Panc1 (cell line): ENCODE measurements at regions not wholly inside any gene's neighbourhood (a gene's known extent, or its start where the extent isn't known, plus 50 kb on each side); places are given as distances from the start of the nearest gene placed in this dataset.

Source experiments
- ATAC-seq: fragments of 200-7000 bp; cut with Tn5 transposase; 2 replicates; pipeline ENCODE4 v1.9.1; 2020; ENCODE audit warnings: mild to moderate bottlenecking, moderate library complexity
- BruUV-seq: library from RNA; stranded (reverse); fragments of 400-500 nt; replicated peaks from 2 replicates; lab custom pipeline; 2021; lab: Mats Ljungman, UMichigan
- CTCF ChIA-PET: fragments of 300-600 bp; sonication (Branson Sonifier 250); formaldehyde crosslinking; loops from one replicate; lab custom pipeline; 2022; ENCODE audit warnings: antibody characterized with exemption; lab: Charles Lee
- POLR2A ChIA-PET: fragments of 300-600 bp; sonication (Branson Sonifier 250); formaldehyde crosslinking; loops from one replicate; lab custom pipeline; 2022; ENCODE audit warnings: antibody characterized with exemption; lab: Charles Lee
- DNase-seq: peaks from one replicate; pipeline ENCODE4 v3.0.0-alpha.2; 2010; ENCODE audit warnings: low read depth, low spot score
- H3K27ac ChIP-seq: 2 replicates; pipeline ENCODE4 v1.5.1; 2011; ENCODE audit warnings: mild to moderate bottlenecking, low read length, inconsistent platforms
- H3K27me3 ChIP-seq: fragments of 200-500 bp; sonication (Bioruptor generic); 2 replicates; pipeline ENCODE4 v1.6.0; 2014; ENCODE audit warnings: low read length, inconsistent platforms; ENCODE audit not compliant: control insufficient read depth, insufficient read depth
- H3K36me3 ChIP-seq: fragments of 200-500 bp; sonication (Bioruptor generic); 2 replicates; pipeline ENCODE4 v1.5.1; 2014; ENCODE audit warnings: inconsistent platforms, mild to moderate bottlenecking, low read length, moderate library complexity; ENCODE audit not compliant: control insufficient read depth, insufficient read depth
- H3K4me1 ChIP-seq: 2 replicates; pipeline ENCODE4 v1.5.1; 2011; ENCODE audit warnings: inconsistent platforms, mild to moderate bottlenecking, low read length, moderate library complexity; ENCODE audit not compliant: control insufficient read depth, insufficient read depth
- H3K4me3 ChIP-seq, 2 experiments: 2 replicates each; pipeline ENCODE4 v1.5.1; 2011 to 2012; ENCODE audit warnings: low read depth in 2 of 2, low read length in 2 of 2, mild to moderate bottlenecking in 2 of 2, inconsistent platforms in 1 of 2, moderate library complexity in 1 of 2
- H3K9me3 ChIP-seq: fragments of 200-500 bp; sonication (Bioruptor generic); 2 replicates; pipeline ENCODE4 v1.5.1; 2014; ENCODE audit warnings: low read depth, mild to moderate bottlenecking, inconsistent platforms, low read length, moderate library complexity; ENCODE audit not compliant: control insufficient read depth, insufficient read depth
- POLR2AphosphoS5 ChIP-seq: IDR thresholded peaks from 2 replicates; pipeline ENCODE4 v1.6.1; 2012; ENCODE audit warnings: mild to moderate bottlenecking, low read depth, low read length, moderate library complexity
- SIN3A ChIP-seq: IDR thresholded peaks from 2 replicates; pipeline ENCODE4 v1.6.1; 2012; ENCODE audit warnings: low read depth, mild to moderate bottlenecking, low read length, moderate library complexity, borderline replicate concordance; ENCODE audit not compliant: insufficient read depth
- TCF7L2 ChIP-seq: IDR thresholded peaks from 2 replicates; pipeline ENCODE4 v1.6.1; 2011; ENCODE audit warnings: mild to moderate bottlenecking, low read depth, low read length, inconsistent platforms
- in situ Hi-C: cut with HindIII; loops from 2 replicates; pipeline ENCODE4 v1.10.0; 2016; ENCODE audit warnings: low sequenced_read_pairs, low pct_unique_long_range_greater_than_20kb
- intact Hi-C: fragments of 100-400 bp; cut with micrococcal nuclease; formaldehyde crosslinking; loops from one replicate; pipeline ENCODE4 v1.10.0; 2022; ENCODE audit not compliant: unreplicated experiment
- TF ChIP-seq, protein P1 (sequence below), 2 experiments: IDR thresholded peaks; 2 replicates each; pipeline ENCODE4 v1.6.1; 2011 to 2012; ENCODE audit warnings: low read depth in 2 of 2, control low read depth in 1 of 2, low read length in 1 of 2, mild to moderate bottlenecking in 1 of 2, moderate library complexity in 1 of 2; ENCODE audit not compliant: insufficient read depth in 1 of 2
- TF ChIP-seq, protein P2 (sequence below): fragments of 450-650 bp; IDR thresholded peaks from 2 replicates; pipeline ENCODE4 v1.5.1; 2017; ENCODE audit warnings: mild to moderate bottlenecking

DNA sequence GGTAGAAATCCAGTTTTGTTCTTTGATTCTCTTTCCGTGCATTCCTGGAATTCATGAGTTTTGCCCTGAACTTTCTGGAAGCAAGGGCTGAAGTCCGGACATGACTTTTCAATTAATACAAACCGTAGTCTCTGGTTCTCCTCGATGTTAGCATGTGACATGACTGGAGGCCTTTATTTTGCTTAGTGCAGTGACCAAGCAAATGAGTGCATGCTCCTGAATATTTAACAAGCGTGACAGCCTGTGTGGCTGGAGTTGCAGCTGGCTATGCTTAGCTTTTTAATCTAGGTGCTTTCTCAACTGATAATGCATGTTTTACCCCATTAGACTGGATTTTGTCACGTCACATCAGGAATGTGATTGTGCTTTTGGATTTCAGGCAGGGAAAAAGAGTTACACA lies 302.1 kb downstream of the MAP2K6 start:
- BruUV-seq = no TSS peak
- DNase-seq (no peak), ATAC-seq (no peak)
- no peak overlapping the region for H3K4me3 ChIP-seq
- no peak overlapping the region for H3K27ac ChIP-seq
- H3K9me3 ChIP-seq = no peaks in the 10 kb centered on the region
- H3K27me3 ChIP-seq = no peaks in the 10 kb centered on the region
- POLR2A ChIA-PET = no interaction called here
- no peaks in the 10 kb centered on the region for H3K36me3 ChIP-seq
- intact Hi-C loops = no loop called here
- no peaks in the 10 kb centered on the region for H3K4me1 ChIP-seq
- TF ChIP-seq POLR2AphosphoS5 = no peak
- TF ChIP-seq, protein P1, sequence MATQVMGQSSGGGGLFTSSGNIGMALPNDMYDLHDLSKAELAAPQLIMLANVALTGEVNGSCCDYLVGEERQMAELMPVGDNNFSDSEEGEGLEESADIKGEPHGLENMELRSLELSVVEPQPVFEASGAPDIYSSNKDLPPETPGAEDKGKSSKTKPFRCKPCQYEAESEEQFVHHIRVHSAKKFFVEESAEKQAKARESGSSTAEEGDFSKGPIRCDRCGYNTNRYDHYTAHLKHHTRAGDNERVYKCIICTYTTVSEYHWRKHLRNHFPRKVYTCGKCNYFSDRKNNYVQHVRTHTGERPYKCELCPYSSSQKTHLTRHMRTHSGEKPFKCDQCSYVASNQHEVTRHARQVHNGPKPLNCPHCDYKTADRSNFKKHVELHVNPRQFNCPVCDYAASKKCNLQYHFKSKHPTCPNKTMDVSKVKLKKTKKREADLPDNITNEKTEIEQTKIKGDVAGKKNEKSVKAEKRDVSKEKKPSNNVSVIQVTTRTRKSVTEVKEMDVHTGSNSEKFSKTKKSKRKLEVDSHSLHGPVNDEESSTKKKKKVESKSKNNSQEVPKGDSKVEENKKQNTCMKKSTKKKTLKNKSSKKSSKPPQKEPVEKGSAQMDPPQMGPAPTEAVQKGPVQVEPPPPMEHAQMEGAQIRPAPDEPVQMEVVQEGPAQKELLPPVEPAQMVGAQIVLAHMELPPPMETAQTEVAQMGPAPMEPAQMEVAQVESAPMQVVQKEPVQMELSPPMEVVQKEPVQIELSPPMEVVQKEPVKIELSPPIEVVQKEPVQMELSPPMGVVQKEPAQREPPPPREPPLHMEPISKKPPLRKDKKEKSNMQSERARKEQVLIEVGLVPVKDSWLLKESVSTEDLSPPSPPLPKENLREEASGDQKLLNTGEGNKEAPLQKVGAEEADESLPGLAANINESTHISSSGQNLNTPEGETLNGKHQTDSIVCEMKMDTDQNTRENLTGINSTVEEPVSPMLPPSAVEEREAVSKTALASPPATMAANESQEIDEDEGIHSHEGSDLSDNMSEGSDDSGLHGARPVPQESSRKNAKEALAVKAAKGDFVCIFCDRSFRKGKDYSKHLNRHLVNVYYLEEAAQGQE (IDR thresholded peaks at IDR 0.05; ENCODE audit: insufficient read depth in 1 of 2, low read depth in 2 of 2, low read length in 1 of 2) = no peak
- TF ChIP-seq, protein P2, sequence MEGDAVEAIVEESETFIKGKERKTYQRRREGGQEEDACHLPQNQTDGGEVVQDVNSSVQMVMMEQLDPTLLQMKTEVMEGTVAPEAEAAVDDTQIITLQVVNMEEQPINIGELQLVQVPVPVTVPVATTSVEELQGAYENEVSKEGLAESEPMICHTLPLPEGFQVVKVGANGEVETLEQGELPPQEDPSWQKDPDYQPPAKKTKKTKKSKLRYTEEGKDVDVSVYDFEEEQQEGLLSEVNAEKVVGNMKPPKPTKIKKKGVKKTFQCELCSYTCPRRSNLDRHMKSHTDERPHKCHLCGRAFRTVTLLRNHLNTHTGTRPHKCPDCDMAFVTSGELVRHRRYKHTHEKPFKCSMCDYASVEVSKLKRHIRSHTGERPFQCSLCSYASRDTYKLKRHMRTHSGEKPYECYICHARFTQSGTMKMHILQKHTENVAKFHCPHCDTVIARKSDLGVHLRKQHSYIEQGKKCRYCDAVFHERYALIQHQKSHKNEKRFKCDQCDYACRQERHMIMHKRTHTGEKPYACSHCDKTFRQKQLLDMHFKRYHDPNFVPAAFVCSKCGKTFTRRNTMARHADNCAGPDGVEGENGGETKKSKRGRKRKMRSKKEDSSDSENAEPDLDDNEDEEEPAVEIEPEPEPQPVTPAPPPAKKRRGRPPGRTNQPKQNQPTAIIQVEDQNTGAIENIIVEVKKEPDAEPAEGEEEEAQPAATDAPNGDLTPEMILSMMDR = no peak
- no peak for TF ChIP-seq TCF7L2
- TF ChIP-seq SIN3A = no peak
- CTCF ChIA-PET = no interaction called here
- in situ Hi-C loops = no loop called here

DNA sequence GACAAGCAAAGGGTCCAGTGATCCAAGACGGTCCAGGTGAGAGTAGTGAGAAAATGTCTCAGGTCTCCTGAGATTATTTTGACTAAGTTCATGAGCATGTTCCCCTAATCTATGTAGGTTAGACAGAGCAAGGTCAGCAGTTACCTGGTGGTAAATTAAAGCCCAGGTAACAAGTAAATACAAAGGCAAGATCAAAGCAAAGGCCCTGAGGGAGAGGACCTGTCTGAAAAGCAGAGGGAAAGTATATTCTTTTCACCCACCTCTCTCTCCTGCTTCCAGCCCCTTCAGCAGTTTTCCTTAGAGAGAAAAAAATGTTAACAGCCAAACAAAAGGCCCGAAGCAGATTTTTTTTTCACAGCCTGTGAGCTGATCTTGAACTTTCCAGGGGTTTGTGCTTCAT lies 302.7 kb downstream of the MAP2K6 start:
- intact Hi-C loops = no loop called here
- no peaks in the 10 kb centered on the region for H3K4me1 ChIP-seq
- H3K9me3 ChIP-seq = no peaks in the 10 kb centered on the region
- in situ Hi-C loops = no loop called here
- DNase-seq = no peak
- no peaks in the 10 kb centered on the region for H3K36me3 ChIP-seq
- ATAC-seq = no peak
- no peak overlapping the region for H3K4me3 ChIP-seq
- no TSS peak for BruUV-seq
- ChIA-PET CTCF (no interaction called here), POLR2A (no interaction called here)
- TF ChIP-seq, protein P2 = no peak
- H3K27me3 ChIP-seq = no peaks in the 10 kb centered on the region
- H3K27ac ChIP-seq = no peak overlapping the region

DNA sequence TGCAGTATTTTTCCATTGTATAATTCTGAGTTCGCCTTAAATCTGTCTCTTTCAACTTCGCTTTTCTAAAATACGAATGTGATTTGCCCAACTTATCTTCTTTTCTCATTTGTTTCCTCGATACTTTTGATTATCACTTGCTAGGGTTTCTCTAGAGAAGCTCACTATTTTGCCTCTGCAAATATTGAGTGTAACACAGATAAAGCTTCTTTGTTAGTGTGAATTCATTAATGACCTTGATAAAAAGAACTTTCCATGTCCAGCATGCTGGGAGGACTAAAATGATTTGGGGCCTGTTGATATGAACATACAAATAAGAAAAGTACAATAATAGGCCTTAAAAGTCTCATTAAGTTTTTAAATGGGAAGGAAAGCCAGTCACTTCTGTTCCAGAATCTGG lies 303.3 kb downstream of the MAP2K6 start:
- Histone ChIP-seq H3K4me3 (no peak overlapping the region), H3K36me3 (no peaks in the 10 kb centered on the region), H3K9me3 (no peaks in the 10 kb centered on the region), H3K27ac (no peak overlapping the region), H3K4me1 (no peaks in the 10 kb centered on the region), H3K27me3 (no peaks in the 10 kb centered on the region)
- TF ChIP-seq, protein P2 = no peak
- no peak for TF ChIP-seq POLR2AphosphoS5
- no peak for TF ChIP-seq TCF7L2
- POLR2A ChIA-PET = no interaction called here
- intact Hi-C loops = no loop called here
- in situ Hi-C loops = no loop called here
- DNase-seq (no peak), ATAC-seq (no peak)
- CTCF ChIA-PET = no interaction called here
- BruUV-seq = no TSS peak
